ENCODE measurements at regions not wholly inside any gene's neighbourhood (a gene's known extent, or its start where the extent isn't known, plus 50 kb on each side); places are given as distances from the start of the nearest gene placed in this dataset.

- in situ Hi-C loops (cut with MboI; ENCODE audit: low sequenced_read_pairs) = no loop called here
Observed at GRCh38 chr2:133765658-133766057, 197.4 kb upstream of the NCKAP5 start.

DNA sequence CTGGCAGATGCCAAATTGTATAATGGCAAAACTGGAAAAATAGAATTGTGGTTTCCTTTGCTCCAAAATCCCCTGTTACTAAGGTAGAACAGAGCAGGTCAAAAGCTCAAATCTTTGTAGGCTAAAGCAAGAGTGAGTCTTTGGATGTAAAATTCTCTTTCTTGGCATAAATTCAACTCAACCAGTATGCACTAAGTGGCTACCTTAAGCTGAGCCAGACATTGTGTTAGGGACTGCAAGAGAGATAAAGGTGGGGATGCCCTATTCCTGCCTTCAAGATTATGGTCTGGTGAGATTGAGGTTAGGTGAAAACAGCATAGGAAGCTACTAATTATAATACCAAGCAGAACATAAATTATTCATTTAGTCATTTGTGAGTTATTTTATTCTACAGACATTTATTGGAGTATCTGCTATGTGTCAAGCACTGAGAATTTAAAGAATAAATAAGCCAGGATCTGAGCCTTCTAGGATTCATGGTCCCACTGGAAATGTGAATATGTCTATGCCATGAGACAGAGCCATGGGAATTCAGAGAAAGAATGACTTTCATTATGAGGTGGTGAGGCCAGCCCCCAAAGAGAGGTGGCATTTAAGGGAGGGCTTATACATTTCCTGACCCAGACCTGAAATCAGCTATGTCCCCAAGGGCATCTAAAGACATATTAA lies 198.0 kb upstream of the NCKAP5 start:
- in situ Hi-C loops (cut with MboI; ENCODE audit: low sequenced_read_pairs) = no loop called here

DNA sequence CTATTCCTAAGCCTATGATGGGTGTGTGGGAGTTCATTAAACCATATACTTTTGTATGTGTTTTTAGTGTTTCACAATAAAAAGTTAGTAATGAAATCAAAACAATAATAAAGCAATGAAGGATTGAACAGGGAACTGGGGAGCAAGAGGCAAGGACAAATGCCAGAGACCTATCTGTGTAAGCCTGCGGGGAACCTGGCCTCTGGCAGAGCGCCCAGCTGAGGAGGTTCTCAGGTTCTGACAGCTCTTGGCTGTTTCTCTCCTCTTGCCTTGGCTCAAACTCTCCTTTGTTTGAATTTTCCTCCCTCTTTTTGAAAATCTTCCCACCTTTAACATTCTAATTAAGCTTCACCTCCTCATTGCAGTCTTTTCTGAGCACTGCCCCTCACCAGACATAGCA lies 200.0 kb upstream of the NCKAP5 start:
- in situ Hi-C loops (cut with MboI; ENCODE audit: low sequenced_read_pairs) = no loop called here

DNA sequence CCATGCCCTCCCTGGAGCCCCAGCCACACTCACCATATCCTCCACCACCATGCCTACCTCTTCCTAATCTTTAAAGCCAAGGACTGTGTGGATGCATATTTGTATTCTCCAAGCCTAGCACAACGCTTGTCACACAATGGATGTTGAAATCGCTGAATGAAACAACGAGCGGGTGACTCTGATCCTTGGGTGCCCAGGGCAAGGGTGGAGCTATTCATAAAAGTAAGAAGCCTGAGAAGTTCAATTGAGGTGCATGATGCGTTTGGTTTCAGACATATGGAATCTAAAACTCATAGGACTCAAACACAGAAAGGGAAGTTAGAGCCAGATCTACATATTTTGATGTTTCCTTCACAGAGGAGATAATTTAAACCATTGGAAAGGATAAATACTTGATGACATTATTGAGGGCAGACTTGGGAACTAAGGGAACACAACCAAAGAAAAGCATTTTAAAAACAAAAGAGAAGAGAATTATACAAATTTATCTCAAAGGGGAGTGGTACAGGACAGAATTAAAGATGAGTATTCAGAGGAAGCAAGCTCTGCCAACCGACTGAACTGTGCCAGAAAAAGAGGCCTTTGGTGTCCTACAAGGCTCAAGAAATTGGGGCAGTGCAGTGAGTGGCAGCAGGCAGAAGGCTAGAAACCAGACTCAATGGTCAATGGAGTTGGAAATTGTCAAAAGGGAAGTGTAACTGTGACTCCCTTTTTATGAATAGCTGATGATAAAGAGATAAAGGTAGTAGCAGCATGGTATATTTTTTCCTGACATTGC lies 200.6 kb upstream of the NCKAP5 start:
- in situ Hi-C loops (cut with MboI; ENCODE audit: low sequenced_read_pairs) = no loop called here

- in situ Hi-C loops (cut with MboI; ENCODE audit: low sequenced_read_pairs) = no loop called here
Observed at GRCh38 chr2:133773854-133774653, 205.8 kb upstream of the NCKAP5 start.

DNA sequence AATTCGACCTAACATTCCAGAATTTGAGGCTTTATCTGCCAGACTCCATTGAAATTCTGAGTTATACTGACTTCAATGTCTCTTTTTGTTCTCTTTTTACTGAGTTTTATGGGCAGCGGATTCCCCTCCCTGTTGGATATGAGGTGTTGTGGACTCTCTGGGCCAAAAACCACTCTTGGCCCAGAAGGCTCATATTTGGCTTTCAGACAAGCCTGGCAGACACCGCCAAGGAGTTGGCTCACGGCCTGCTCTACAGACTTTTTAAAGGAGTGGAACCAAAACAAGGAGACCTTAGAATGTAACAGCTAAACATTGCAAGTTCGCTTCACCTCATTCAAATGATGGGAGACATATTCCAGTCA lies 206.4 kb upstream of the NCKAP5 start:
- in situ Hi-C loops (cut with MboI; ENCODE audit: low sequenced_read_pairs) = no loop called here

- in situ Hi-C loops (cut with MboI; ENCODE audit: low sequenced_read_pairs) = no loop called here
Observed at GRCh38 chr2:133776936-133777573, 208.8 kb upstream of the NCKAP5 start.

- in situ Hi-C loops (cut with MboI; ENCODE audit: low sequenced_read_pairs) = no loop called here
Observed at GRCh38 chr2:133777574-133777960, 209.3 kb upstream of the NCKAP5 start.

GRCh38 chr2:133780099-133780996 lies 212.1 kb upstream of the NCKAP5 start:
- in situ Hi-C loops (cut with MboI; ENCODE audit: low sequenced_read_pairs) = no loop called here

- in situ Hi-C loops (cut with MboI; ENCODE audit: low sequenced_read_pairs) = no loop called here
Observed at GRCh38 chr2:133780997-133781513, 212.8 kb upstream of the NCKAP5 start.

DNA sequence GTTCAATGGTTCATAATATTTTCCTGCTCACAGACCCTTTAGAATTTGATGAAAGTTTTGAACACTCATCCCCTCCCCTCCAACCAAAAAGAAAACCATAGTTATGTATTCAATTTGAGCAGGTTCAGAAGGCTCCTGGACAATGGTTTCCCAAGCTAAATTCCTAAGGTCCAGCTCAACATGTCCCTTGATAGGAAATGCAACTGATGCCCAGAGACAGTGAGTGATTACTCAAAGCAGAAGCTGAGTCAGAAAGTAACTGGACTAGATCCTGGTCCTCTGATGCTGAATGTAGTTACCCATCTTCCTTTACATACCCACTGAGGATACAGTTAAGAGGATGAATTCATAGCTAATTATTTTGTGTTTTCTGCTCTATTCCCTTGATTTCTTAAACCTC lies 218.9 kb upstream of the NCKAP5 start:
- in situ Hi-C loops (cut with MboI; ENCODE audit: low sequenced_read_pairs) = no loop called here

DNA sequence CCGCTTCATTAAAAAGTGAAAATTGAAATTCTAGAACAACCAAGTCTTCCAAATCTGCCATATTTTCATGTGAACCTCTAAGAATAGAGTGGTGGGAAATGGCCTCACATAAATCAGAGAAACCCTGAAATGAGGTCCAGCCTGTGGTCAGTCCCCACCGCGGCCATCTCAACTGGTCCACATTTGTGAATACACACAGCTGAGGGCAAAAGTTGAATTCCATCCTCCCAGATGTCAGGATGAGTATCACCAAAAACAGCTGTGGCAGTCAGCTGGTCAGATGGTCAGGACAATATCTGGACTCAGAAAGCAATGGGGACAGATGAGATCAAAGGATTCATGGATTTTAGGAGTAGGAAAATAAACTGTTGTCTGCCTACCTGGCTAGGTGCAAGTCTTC lies 219.4 kb upstream of the NCKAP5 start:
- in situ Hi-C loops (cut with MboI; ENCODE audit: low sequenced_read_pairs) = no loop called here

- in situ Hi-C loops (cut with MboI; ENCODE audit: low sequenced_read_pairs) = no loop called here
Observed at GRCh38 chr2:133788386-133788785, 220.1 kb upstream of the NCKAP5 start.

DNA sequence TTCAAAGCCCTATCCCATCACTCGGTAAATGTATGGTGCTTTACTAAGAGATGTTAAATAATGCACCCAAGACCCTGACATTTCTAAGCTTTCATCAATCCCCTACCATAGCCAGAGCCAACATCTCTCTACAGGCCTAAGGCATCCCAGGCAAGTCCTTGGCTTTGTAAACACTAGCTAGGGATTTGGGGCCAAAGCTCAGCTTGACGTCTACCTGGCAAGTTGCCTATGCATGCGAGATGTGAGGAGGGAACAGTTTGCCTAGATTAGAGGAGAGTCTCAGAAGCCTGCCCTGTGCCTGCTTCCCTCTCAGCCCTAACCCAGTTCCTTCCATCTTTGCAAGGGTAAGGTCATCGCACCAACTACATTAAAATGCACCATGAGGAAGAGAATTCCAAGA lies 221.5 kb upstream of the NCKAP5 start:
- in situ Hi-C loops (cut with MboI; ENCODE audit: low sequenced_read_pairs) = no loop called here

DNA sequence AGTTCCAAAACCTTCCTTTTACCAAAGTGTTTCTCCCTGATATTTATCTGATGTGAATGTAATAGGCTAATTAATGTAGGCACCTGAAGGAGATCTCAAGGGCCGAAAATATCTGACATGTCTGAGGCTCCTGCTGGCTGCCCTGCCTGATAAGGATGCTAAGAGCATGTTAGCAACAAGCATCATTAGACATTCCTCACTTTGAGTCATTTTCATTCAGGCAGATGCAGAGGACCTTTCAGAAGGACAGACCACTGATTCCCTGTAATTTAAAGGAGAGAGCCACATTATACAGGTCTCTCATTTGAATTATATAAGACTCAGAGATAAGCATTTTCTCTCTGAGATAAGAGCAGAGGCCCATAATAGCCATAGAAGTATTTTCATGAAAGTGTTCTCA lies 222.4 kb upstream of the NCKAP5 start:
- in situ Hi-C loops (cut with MboI; ENCODE audit: low sequenced_read_pairs) = no loop called here

- in situ Hi-C loops (cut with MboI; ENCODE audit: low sequenced_read_pairs) = no loop called here
Observed at GRCh38 chr2:133791191-133791590, 222.9 kb upstream of the NCKAP5 start.

DNA sequence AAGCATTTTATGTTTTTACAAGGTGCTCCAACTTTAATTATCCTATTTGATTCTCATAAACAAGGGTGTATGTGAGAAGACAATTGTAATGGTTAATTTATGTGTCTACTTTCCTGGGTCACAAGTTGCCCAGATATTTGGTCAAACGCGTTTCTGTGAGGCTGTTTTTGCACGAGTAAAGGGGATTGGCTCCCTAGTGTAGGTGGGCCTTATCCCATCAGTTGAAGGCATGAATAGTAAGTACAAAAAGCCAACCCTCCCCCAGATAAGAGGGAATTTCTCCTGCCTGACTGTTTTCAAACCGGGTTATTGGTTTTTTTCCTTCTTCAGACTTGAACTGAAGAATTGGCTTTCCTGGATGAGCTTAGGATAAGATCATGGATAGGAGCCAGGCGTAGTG lies 224.0 kb upstream of the NCKAP5 start:
- in situ Hi-C loops (cut with MboI; ENCODE audit: low sequenced_read_pairs) = no loop called here

GRCh38 chr2:133794114-133794513 lies 225.9 kb upstream of the NCKAP5 start:
- in situ Hi-C loops (cut with MboI; ENCODE audit: low sequenced_read_pairs) = no loop called here

GRCh38 chr2:133801946-133802345 lies 233.7 kb upstream of the NCKAP5 start:
- in situ Hi-C loops (cut with MboI; ENCODE audit: low sequenced_read_pairs) = no loop called here

DNA sequence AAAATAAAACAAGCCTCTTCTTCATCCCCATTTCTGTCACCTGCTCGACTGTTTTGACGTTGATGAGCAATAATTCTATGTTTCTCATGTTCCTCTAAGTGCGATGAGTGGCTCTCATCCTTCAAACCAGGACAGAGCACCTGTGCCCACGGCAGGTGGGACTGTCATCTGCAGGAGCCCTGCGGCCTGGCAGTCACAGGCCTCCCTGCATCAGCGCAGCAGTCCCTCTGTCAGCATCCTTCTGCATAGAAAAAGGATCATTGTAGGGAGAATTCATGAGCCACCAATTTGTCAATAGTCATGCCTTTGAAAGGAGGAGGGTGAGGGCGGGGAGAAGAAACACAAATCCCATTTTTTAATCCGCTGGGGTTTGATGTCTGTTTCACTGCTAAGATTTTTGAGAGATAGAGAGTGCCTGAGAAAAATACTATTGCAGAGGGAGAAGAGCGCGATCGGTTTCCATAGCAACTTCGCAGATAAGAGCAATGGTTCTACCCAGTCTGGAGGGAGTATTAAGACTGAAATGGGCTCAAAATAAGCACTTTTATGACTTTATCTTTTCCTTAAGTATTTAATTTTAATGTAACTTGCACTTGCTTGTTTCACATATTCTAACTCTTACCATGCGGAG lies 234.3 kb upstream of the NCKAP5 start:
- in situ Hi-C loops (cut with MboI; ENCODE audit: low sequenced_read_pairs) = no loop called here

All from HL-60/S4 treated with phorbol 12-myristate 13-acetate at 8.2 ng/mL for 4 days and 3 days (cell line).